SW480 (cell line): ENCODE measurements at regions not wholly inside any gene's neighbourhood (a gene's known extent, or its start where the extent isn't known, plus 50 kb on each side); places are given as distances from the start of the nearest gene placed in this dataset.
"Not testable (repeated sequence)": the region's sequence is repeated elsewhere in the genome, so short reads cannot be mapped to it uniquely, and the experiment has no call there.

Source experiments
- DNase-seq: peaks from one replicate; pipeline ENCODE4 v3.0.0-alpha.2; 2016; ENCODE audit warnings: low spot score

- DNase-seq = no peak
These were observed 49.9 kb downstream of the ILRUN start for GRCh38 chr6:34646714-34647113.

- DNase-seq = no peak
These were observed 50.9 kb downstream of the ILRUN start for GRCh38 chr6:34645627-34646026.

- no peak for DNase-seq
These were observed 51.9 kb downstream of the ILRUN start for GRCh38 chr6:34644716-34645115.

- no peak for DNase-seq
These were observed 54.1 kb downstream of the ILRUN start for GRCh38 chr6:34642427-34642826.

GRCh38 chr6:34640074-34640849 lies 56.3 kb downstream of the ILRUN start:
- not testable (repeated sequence) for DNase-seq

GRCh38 chr6:34638834-34639736 lies 57.5 kb downstream of the ILRUN start:
- DNase-seq = no peak

GRCh38 chr6:34633785-34634184 lies 62.8 kb downstream of the ILRUN start:
- no peak for DNase-seq

- DNase-seq = no peak
These were observed 63.3 kb downstream of the ILRUN start for GRCh38 chr6:34633256-34633655.

- DNase-seq = peak; percentile 57
These were observed 66.5 kb downstream of the ILRUN start for GRCh38 chr6:34630040-34630439.

- no peak for DNase-seq
These were observed 69.3 kb downstream of the ILRUN start for GRCh38 chr6:34627296-34627695.

GRCh38 chr6:34618430-34619182 lies 62.5 kb upstream of the SPDEF start:
- DNase-seq = no peak

GRCh38 chr6:34617231-34617630 lies 61.1 kb upstream of the SPDEF start:
- no peak for DNase-seq

GRCh38 chr6:34616227-34616585 lies 60.1 kb upstream of the SPDEF start:
- DNase-seq = no peak

GRCh38 chr6:34615574-34616226 lies 59.6 kb upstream of the SPDEF start:
- DNase-seq = no peak

- DNase-seq = peak; percentile 27
These were observed 54.8 kb upstream of the SPDEF start for GRCh38 chr6:34610819-34611477.

- DNase-seq = no peak
These were observed 52.4 kb upstream of the SPDEF start for GRCh38 chr6:34608321-34609091.

- DNase-seq = no peak
These were observed 50.5 kb upstream of the SPDEF start for GRCh38 chr6:34606477-34607265.
